Neural progenitor cell (in vitro differentiated cells): ENCODE measurements at regions not wholly inside any gene's neighbourhood (a gene's known extent, or its start where the extent isn't known, plus 50 kb on each side); places are given as distances from the start of the nearest gene placed in this dataset.

Source experiments
- CTCF ChIP-seq: fragments of 200-600 bp; sonication (generic); IDR thresholded peaks from 2 replicates; pipeline ENCODE4 v1.5.1; 2017; ENCODE audit warnings: antibody characterized with exemption, mild to moderate bottlenecking
- EZH2 ChIP-seq: fragments of 200-600 bp; sonication (generic); IDR thresholded peaks from 2 replicates; pipeline ENCODE4 v1.6.1; 2017; ENCODE audit warnings: antibody characterized with exemption, mild to moderate bottlenecking, moderate library complexity
- EZH2phosphoT487 ChIP-seq: fragments of 200-600 bp; sonication (generic); IDR thresholded peaks from 2 replicates; pipeline ENCODE4 v1.6.1; 2017; ENCODE audit warnings: antibody characterized with exemption

- no peak for TF ChIP-seq CTCF
- no peak for TF ChIP-seq EZH2
- no peak for TF ChIP-seq EZH2phosphoT487
Measured at GRCh38 chr6:145327586-145327985, 407.7 kb downstream of the EPM2A start.
